HUDEP-2 (cell line): ENCODE measurements at regions not wholly inside any gene's neighbourhood (a gene's known extent, or its start where the extent isn't known, plus 50 kb on each side); places are given as distances from the start of the nearest gene placed in this dataset.

Experiments
- DNase-seq, 76 experiments: peaks; one replicate each; lab custom pipeline; 2025; ENCODE audit not compliant: unreplicated experiment in 76 of 76; lab: John Stamatoyannopoulos, UW

GRCh38 chr3:59653405-59654122 is 603.7 kb upstream of the CFAP20DC start:
- no peak for DNase-seq

- no peak for DNase-seq
Observed at GRCh38 chr3:59644479-59645402, 594.9 kb upstream of the CFAP20DC start.

DNA sequence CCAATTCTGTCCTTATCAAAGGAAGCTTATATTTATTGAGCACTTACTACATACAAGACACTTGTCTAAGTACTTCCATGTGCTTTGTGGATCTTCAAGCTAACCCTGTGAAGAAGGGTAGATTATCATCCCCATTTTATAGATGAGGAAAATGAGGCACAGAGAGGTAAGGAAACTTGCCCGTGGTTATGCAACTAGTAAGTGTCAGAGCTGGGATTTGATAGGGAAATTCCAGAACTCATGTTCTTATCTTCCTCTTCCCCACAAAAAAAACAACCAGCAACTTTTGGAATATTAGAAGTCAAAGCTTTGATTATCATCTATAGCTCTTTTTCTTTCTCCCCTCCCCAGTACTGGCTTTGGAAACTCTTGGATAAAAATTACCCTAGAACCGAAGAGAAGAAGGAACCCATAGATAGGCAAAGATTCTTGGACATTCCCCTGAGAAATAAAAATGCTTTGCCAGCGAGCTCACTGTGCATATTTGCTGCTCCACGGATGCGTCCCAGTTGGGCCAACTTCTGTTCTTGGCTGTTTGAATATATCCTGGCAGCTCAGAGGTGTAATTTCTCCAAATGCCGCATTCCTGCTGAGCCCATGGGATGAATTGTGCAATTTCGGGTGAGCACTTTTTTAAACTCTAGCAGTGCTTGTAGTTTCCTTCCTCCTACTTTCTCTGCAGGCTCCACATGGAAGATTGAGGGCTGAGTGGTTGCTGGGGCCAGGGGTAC is 591.5 kb upstream of the CFAP20DC start:
- DNase-seq = no peak

DNA sequence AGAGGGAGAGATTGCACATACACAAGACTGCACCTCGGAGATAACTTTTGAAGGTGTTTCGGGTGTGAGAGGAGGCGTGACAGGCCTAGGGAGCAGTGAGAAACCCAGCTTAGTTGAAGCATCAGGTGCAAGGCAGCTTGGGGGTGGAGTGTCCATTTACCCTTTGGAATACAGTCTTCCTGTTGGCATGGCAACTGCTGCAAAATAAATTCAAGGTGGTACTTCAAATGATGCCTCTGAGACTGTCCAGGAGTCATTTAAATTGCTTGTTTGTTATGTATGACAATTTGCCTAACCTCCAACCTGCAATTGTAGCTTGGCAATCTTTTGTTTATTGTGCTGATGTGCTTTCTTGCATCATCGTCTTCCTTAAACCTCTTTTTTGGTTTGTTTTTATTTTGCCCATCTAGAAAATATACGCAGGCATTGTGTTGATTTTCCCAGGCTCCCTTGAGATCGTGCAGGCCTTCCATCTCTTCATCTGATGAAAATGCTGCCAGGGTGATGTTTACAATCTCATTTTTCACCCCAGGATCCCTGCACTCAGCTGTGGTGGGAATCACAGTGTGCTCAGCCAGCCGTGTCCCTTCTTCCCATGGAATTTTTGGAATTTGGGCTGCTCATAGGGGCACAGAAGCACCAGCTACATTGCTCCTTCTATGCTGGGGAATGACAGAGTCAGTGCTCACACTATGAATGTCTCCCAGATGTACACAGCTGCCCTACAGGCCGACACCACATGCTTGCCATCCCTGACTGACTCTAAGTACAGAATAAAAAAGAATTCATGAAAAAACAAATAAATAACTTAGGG is 583.1 kb upstream of the CFAP20DC start:
- no peak for DNase-seq

- DNase-seq = no peak
Observed at GRCh38 chr3:59631482-59631881, 581.7 kb upstream of the CFAP20DC start.

GRCh38 chr3:59621037-59621436 is 571.2 kb upstream of the CFAP20DC start:
- DNase-seq = no peak

GRCh38 chr3:59620325-59620724 is 570.5 kb upstream of the CFAP20DC start:
- DNase-seq = no peak

DNA sequence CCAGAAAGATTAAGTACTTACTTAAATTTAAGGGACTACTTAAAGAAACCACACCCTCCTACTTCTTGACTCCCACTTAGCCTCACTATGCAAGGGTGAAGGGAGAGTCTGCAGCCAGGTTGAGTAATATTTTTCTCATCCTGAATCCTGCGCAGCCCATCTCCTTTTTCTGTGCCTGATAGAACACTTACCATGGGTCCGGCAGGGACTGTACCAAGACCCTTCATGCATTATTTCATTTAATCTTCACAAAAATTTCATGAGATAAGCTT is 562.6 kb upstream of the CFAP20DC start:
- no peak for DNase-seq

- no peak for DNase-seq
Observed at GRCh38 chr3:59611649-59612443, 562.0 kb upstream of the CFAP20DC start.

- DNase-seq = no peak
Observed at GRCh38 chr3:59609657-59610348, 560.0 kb upstream of the CFAP20DC start.

- DNase-seq = no peak
Observed at GRCh38 chr3:59608356-59608755, 558.5 kb upstream of the CFAP20DC start.

GRCh38 chr3:59607656-59608055 is 557.8 kb upstream of the CFAP20DC start:
- DNase-seq = no peak

DNA sequence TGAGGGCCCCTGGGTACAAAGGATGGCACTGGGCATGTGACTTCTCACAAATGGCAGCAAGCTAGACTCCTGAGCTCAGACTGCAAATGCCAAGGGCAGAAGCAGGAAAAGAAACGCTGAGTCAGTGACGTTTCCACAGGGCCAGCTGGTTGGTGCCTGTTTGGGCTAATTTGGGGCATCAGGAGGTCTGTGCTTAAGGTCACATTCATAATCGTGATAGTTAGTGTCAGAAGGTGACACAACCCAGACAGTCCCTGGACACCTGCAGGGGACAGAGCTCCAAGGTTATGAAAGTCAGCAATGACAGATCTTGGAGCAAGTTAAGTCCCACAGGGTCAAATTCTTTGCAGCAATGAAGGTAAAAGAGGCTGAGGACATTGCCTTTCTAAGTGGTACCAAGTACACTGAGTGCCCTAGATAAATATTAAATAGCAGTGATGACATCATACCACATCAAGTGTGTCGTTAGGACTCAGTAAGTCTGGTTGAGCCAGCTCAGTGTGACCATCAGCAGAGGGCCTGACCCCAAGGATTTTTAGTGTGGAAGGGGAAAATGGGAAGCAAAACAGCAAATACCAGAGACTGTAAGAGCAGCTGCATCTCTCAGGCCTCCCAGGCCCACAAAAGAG is 556.9 kb upstream of the CFAP20DC start:
- DNase-seq = no peak

- DNase-seq = no peak
Observed at GRCh38 chr3:59605944-59606534, 556.2 kb upstream of the CFAP20DC start.

DNA sequence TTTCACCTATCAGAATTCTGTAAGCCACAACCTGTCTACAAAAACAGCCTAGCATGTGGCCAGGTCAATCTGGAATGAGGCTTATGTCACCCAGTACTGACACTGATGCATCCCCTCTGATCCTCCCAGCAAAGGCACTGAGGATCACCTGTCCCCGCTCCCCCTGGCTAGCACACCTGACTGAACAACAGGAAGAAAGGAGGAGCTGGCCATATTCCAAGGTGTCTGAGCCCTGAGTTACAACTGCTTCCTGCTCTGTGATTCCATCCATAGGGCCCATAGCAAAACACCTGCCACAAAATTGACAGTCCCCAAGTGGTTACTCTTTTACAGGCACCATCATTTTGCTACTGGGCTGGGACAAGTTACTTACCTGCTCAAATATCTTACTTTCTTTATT is 555.5 kb upstream of the CFAP20DC start:
- DNase-seq = no peak

DNA sequence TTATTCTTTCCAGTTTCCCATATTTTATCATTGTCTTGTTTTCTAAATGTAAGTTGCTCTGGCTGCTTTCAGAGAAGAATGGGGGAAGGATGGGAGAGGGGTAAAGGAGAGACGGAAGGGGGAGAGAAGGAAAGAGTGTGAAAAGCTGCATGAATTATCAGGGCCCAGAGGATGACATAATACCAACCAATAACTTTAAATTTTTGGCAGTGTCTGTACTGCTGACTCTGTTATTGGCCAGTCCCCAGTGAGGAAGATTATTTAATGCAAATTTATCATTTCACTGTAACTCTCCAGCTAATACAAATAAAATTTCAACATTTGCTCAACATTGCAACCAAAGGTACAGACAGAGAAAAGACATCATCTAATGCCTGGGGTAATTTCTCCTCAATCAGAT is 551.7 kb upstream of the CFAP20DC start:
- no peak for DNase-seq

- no peak for DNase-seq
Observed at GRCh38 chr3:59600631-59601030, 550.8 kb upstream of the CFAP20DC start.

GRCh38 chr3:59596741-59597140 is 546.9 kb upstream of the CFAP20DC start:
- no peak for DNase-seq

GRCh38 chr3:59595830-59596229 is 546.0 kb upstream of the CFAP20DC start:
- no peak for DNase-seq
